ENCODE measurements at regions not wholly inside any gene's neighbourhood (a gene's known extent, or its start where the extent isn't known, plus 50 kb on each side); places are given as distances from the start of the nearest gene placed in this dataset.

- H3K9me3 Mint-ChIP-seq = no peaks in the 10 kb centered on the region
- Histone ChIP-seq H3K4me3 (ENCODE audit: low read depth, low read length) (no peak overlapping the region), H3K27me3 (ENCODE audit: control insufficient read depth, insufficient read depth, low read length) (no peaks in the 10 kb centered on the region), H3K4me1 (ENCODE audit: control insufficient read depth, insufficient read depth, low read length, poor library complexity, severe bottlenecking) (no peaks in the 10 kb centered on the region), H3K36me3 (ENCODE audit: control insufficient read depth, insufficient read depth, low read length) (no peaks in the 10 kb centered on the region), H3K27ac (ENCODE audit: insufficient read depth, low read length, poor library complexity, severe bottlenecking) (no peak overlapping the region), H3K9me3 (ENCODE audit: control insufficient read depth in 2 of 2, low read length in 2 of 2) (no peaks in the 10 kb centered on the region)
- no peak overlapping the region for H3K4me3 Mint-ChIP-seq
- peaks cover 10% of the 10 kb centered on the region for H3K27me3 Mint-ChIP-seq
- no peak for DNase-seq
- peaks cover 0 to 5% (median 0%) of the 10 kb centered on the region in 4 donors for H3K4me1 Mint-ChIP-seq
- H3K27ac Mint-ChIP-seq = no peak overlapping the region
- H3K36me3 Mint-ChIP-seq = no peaks in the 10 kb centered on the region
- no peak for ATAC-seq (ENCODE audit: low read depth in 2 of 2)
Observed at GRCh38 chr6:12480379-12480778, 190.2 kb downstream of the EDN1 start.

DNA sequence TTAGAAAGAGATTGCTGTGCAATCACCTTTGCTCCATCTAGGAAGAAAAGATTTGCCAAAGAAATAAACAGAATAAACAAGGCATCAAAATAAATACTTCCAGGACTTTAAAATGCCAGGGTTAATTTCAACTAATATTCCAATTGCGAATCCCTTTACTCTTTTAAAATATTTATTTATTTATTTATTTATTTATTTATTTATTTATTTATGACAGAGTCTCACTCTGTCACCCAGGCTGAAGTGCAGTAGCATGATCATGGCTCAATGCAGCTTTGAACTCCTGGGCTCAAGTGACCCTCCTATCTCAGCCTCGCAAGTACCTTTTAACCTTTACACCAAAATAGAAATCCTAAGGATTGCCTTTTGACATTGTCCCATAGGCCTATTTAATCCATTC is 191.1 kb downstream of the EDN1 start:
- Histone ChIP-seq H3K36me3 (ENCODE audit: control insufficient read depth, insufficient read depth, low read length) (no peaks in the 10 kb centered on the region), H3K27ac (ENCODE audit: insufficient read depth, low read length, poor library complexity, severe bottlenecking) (no peak overlapping the region), H3K4me1 (ENCODE audit: control insufficient read depth, insufficient read depth, low read length, poor library complexity, severe bottlenecking) (no peaks in the 10 kb centered on the region), H3K9me3 (ENCODE audit: control insufficient read depth in 2 of 2, low read length in 2 of 2) (no peaks in the 10 kb centered on the region), H3K4me3 (ENCODE audit: low read depth, low read length) (no peak overlapping the region), H3K27me3 (ENCODE audit: control insufficient read depth, insufficient read depth, low read length) (no peaks in the 10 kb centered on the region)
- ATAC-seq (ENCODE audit: low read depth in 2 of 2) (no peak), DNase-seq (no peak)
- Mint-ChIP-seq H3K27ac (no peak overlapping the region), H3K4me1 (peaks cover 0 to 5% (median 0%) of the 10 kb centered on the region in 4 donors), H3K36me3 (no peaks in the 10 kb centered on the region), H3K27me3 (peaks cover 10% of the 10 kb centered on the region), H3K9me3 (no peaks in the 10 kb centered on the region), H3K4me3 (no peak overlapping the region)

DNA sequence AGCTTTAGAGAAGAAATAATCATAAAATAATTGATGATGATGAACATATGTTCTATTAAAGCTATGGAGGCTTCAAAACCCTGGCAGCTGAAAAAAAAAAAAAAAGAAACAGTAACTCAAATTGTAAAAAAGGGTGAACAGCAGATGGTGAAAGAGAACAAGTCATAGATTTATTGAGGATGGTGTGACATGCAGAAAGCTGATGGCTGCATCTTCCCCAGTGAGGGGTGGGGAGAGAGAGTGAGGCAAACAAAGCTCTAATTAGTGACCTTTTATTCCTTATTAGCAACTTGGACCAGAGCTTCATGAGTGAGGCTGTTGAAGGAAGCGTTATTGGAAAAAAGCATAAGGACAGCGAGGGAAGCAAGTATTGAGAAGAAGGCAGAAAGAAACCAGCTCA is 191.7 kb downstream of the EDN1 start:
- DNase-seq (no peak), ATAC-seq (ENCODE audit: low read depth in 2 of 2) (no peak)
- Histone ChIP-seq H3K4me3 (ENCODE audit: low read depth, low read length) (no peak overlapping the region), H3K27me3 (ENCODE audit: control insufficient read depth, insufficient read depth, low read length) (no peaks in the 10 kb centered on the region), H3K9me3 (ENCODE audit: control insufficient read depth in 2 of 2, low read length in 2 of 2) (no peaks in the 10 kb centered on the region), H3K4me1 (ENCODE audit: control insufficient read depth, insufficient read depth, low read length, poor library complexity, severe bottlenecking) (no peaks in the 10 kb centered on the region), H3K27ac (ENCODE audit: insufficient read depth, low read length, poor library complexity, severe bottlenecking) (no peak overlapping the region), H3K36me3 (ENCODE audit: control insufficient read depth, insufficient read depth, low read length) (no peaks in the 10 kb centered on the region)
- peaks cover 10% of the 10 kb centered on the region for H3K27me3 Mint-ChIP-seq
- H3K27ac Mint-ChIP-seq = peak overlapping the region in 1 of 3 donors; percentile 35
- H3K4me1 Mint-ChIP-seq = peaks cover 0 to 5% (median 0%) of the 10 kb centered on the region in 4 donors
- H3K4me3 Mint-ChIP-seq = no peak overlapping the region
- no peaks in the 10 kb centered on the region for H3K9me3 Mint-ChIP-seq
- no peaks in the 10 kb centered on the region for H3K36me3 Mint-ChIP-seq

GRCh38 chr6:12482386-12483375 is 192.5 kb downstream of the EDN1 start:
- Mint-ChIP-seq H3K9me3 (no peaks in the 10 kb centered on the region), H3K27me3 (peaks cover 10% of the 10 kb centered on the region), H3K4me3 (no peak overlapping the region), H3K4me1 (peaks cover 0 to 5% (median 0%) of the 10 kb centered on the region in 4 donors), H3K27ac (no peak overlapping the region), H3K36me3 (no peaks in the 10 kb centered on the region)
- H3K27ac ChIP-seq (ENCODE audit: insufficient read depth, low read length, poor library complexity, severe bottlenecking) = no peak overlapping the region
- ATAC-seq (ENCODE audit: low read depth in 2 of 2) (no peak), DNase-seq (no peak)
- no peaks in the 10 kb centered on the region for H3K4me1 ChIP-seq (ENCODE audit: control insufficient read depth, insufficient read depth, low read length, poor library complexity, severe bottlenecking)
- no peaks in the 10 kb centered on the region for H3K36me3 ChIP-seq (ENCODE audit: control insufficient read depth, insufficient read depth, low read length)
- no peak overlapping the region for H3K4me3 ChIP-seq (ENCODE audit: low read depth, low read length)
- H3K27me3 ChIP-seq (ENCODE audit: control insufficient read depth, insufficient read depth, low read length) = no peaks in the 10 kb centered on the region
- H3K9me3 ChIP-seq (ENCODE audit: control insufficient read depth in 2 of 2, low read length in 2 of 2) = no peaks in the 10 kb centered on the region

DNA sequence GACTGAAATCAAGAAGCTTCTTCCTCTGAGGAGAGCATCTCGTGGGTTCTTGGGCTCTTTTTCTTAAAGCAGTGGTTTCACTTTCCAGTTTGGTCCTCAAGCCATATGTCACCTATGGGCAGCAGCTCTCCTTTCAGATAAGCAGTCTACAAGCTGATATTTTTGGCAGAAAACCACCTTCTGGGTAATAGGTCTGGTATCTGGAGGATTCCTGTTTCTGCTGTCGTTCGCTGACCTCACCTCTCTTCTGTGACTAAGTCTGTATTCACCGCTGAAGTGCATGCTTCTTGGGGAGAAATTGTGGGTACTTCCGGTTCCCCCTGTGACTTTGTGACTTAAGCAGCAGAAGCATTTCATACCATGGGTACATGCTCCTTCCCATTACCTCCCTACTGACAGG is 193.6 kb downstream of the EDN1 start:
- Histone ChIP-seq H3K27me3 (ENCODE audit: control insufficient read depth, insufficient read depth, low read length) (no peaks in the 10 kb centered on the region), H3K4me3 (ENCODE audit: low read depth, low read length) (peak overlapping the region; percentile 28), H3K9me3 (ENCODE audit: control insufficient read depth in 2 of 2, low read length in 2 of 2) (no peaks in the 10 kb centered on the region), H3K27ac (ENCODE audit: insufficient read depth, low read length, poor library complexity, severe bottlenecking) (no peak overlapping the region), H3K36me3 (ENCODE audit: control insufficient read depth, insufficient read depth, low read length) (no peaks in the 10 kb centered on the region), H3K4me1 (ENCODE audit: control insufficient read depth, insufficient read depth, low read length, poor library complexity, severe bottlenecking) (no peaks in the 10 kb centered on the region)
- no peaks in the 10 kb centered on the region for H3K36me3 Mint-ChIP-seq
- peaks cover 10% of the 10 kb centered on the region for H3K27me3 Mint-ChIP-seq
- no peak overlapping the region for H3K27ac Mint-ChIP-seq
- H3K4me3 Mint-ChIP-seq = peak overlapping the region in 1 of 4 donors; percentile 3
- H3K4me1 Mint-ChIP-seq = peaks cover 0 to 5% (median 0%) of the 10 kb centered on the region in 4 donors
- no peak for ATAC-seq (ENCODE audit: low read depth in 2 of 2)
- peak in 1 of 3 donors; percentile 6 for DNase-seq
- H3K9me3 Mint-ChIP-seq = peaks cover 0 to 2% (median 0%) of the 10 kb centered on the region in 7 donors

- Mint-ChIP-seq H3K36me3 (no peaks in the 10 kb centered on the region), H3K4me1 (peaks cover 0 to 5% (median 0%) of the 10 kb centered on the region in 4 donors), H3K27me3 (peaks cover 10% of the 10 kb centered on the region), H3K27ac (no peak overlapping the region), H3K4me3 (no peak overlapping the region), H3K9me3 (peaks cover 0 to 2% (median 0%) of the 10 kb centered on the region in 7 donors)
- Histone ChIP-seq H3K27me3 (ENCODE audit: control insufficient read depth, insufficient read depth, low read length) (no peaks in the 10 kb centered on the region), H3K4me3 (ENCODE audit: low read depth, low read length) (no peak overlapping the region), H3K36me3 (ENCODE audit: control insufficient read depth, insufficient read depth, low read length) (no peaks in the 10 kb centered on the region), H3K4me1 (ENCODE audit: control insufficient read depth, insufficient read depth, low read length, poor library complexity, severe bottlenecking) (no peaks in the 10 kb centered on the region), H3K9me3 (ENCODE audit: control insufficient read depth in 2 of 2, low read length in 2 of 2) (no peaks in the 10 kb centered on the region), H3K27ac (ENCODE audit: insufficient read depth, low read length, poor library complexity, severe bottlenecking) (no peak overlapping the region)
- DNase-seq (no peak), ATAC-seq (ENCODE audit: low read depth in 2 of 2) (no peak)
Observed at GRCh38 chr6:12484519-12484918, 194.4 kb downstream of the EDN1 start.

- Histone ChIP-seq H3K36me3 (ENCODE audit: control insufficient read depth, insufficient read depth, low read length) (no peaks in the 10 kb centered on the region), H3K4me1 (ENCODE audit: control insufficient read depth, insufficient read depth, low read length, poor library complexity, severe bottlenecking) (no peaks in the 10 kb centered on the region), H3K4me3 (ENCODE audit: low read depth, low read length) (no peak overlapping the region), H3K27me3 (ENCODE audit: control insufficient read depth, insufficient read depth, low read length) (no peaks in the 10 kb centered on the region), H3K27ac (ENCODE audit: insufficient read depth, low read length, poor library complexity, severe bottlenecking) (no peak overlapping the region), H3K9me3 (ENCODE audit: control insufficient read depth in 2 of 2, low read length in 2 of 2) (no peaks in the 10 kb centered on the region)
- Mint-ChIP-seq H3K27me3 (peaks cover 10% of the 10 kb centered on the region), H3K4me1 (peaks cover 0 to 5% (median 0%) of the 10 kb centered on the region in 4 donors), H3K4me3 (no peak overlapping the region), H3K36me3 (no peaks in the 10 kb centered on the region), H3K27ac (no peak overlapping the region), H3K9me3 (peaks cover 0 to 2% (median 0%) of the 10 kb centered on the region in 7 donors)
- DNase-seq (no peak), ATAC-seq (ENCODE audit: low read depth in 2 of 2) (no peak)
Observed at GRCh38 chr6:12485226-12485764, 195.1 kb downstream of the EDN1 start.
